LNCaP clone FGC (cell line): ENCODE measurements at regions not wholly inside any gene's neighbourhood (a gene's known extent, or its start where the extent isn't known, plus 50 kb on each side); places are given as distances from the start of the nearest gene placed in this dataset.
A peak's percentile ranks its signal among the peaks of the same experiment; 100 is the strongest.

Experiments
- DNase-seq: peaks from one replicate; pipeline ENCODE4 v3.0.0-alpha.2; 2011; ENCODE audit warnings: low read depth
- H3K4me3 ChIP-seq: 2 replicates; pipeline ENCODE4 v1.5.1; 2011; ENCODE audit warnings: mild to moderate bottlenecking, low read depth, low read length, control low read depth
- CTCF ChIP-seq: IDR thresholded peaks from 2 replicates; pipeline ENCODE4 v1.5.1; 2012; ENCODE audit warnings: mild to moderate bottlenecking; ENCODE audit not compliant: control insufficient read depth, insufficient read depth; ENCODE audit errors: extremely low read depth

GRCh38 chr4:122100508-122100907 lies 51.6 kb upstream of the BLTP1 start:
- no peak for DNase-seq
- no peak overlapping the region for H3K4me3 ChIP-seq
- TF ChIP-seq CTCF, result no peak

GRCh38 chr4:122099896-122100295 lies 52.2 kb upstream of the BLTP1 start:
- no peak for TF ChIP-seq CTCF
- DNase-seq, result no peak
- H3K4me3 ChIP-seq, result no peak overlapping the region

GRCh38 chr4:122091836-122092405 lies 60.2 kb upstream of the BLTP1 start:
- TF ChIP-seq CTCF, result no peak
- no peak for DNase-seq
- no peak overlapping the region for H3K4me3 ChIP-seq

GRCh38 chr4:122091397-122091796 lies 60.7 kb upstream of the BLTP1 start:
- TF ChIP-seq CTCF, result no peak
- no peak for DNase-seq
- H3K4me3 ChIP-seq, result no peak overlapping the region

GRCh38 chr4:122090989-122091388 lies 61.1 kb upstream of the BLTP1 start:
- no peak for DNase-seq
- H3K4me3 ChIP-seq, result no peak overlapping the region
- TF ChIP-seq CTCF, result no peak

GRCh38 chr4:122086338-122087065 lies 65.6 kb upstream of the BLTP1 start:
- no peak overlapping the region; the same call in 1 of the 2 replicates for H3K4me3 ChIP-seq
- no peak for TF ChIP-seq CTCF
- peak; percentile 97 for DNase-seq

- H3K4me3 ChIP-seq, result no peak overlapping the region
- DNase-seq, result no peak
- TF ChIP-seq CTCF, result no peak
These were observed 68.1 kb upstream of the BLTP1 start for GRCh38 chr4:122083989-122084388.
